DND-41 (cell line): ENCODE measurements at regions not wholly inside any gene's neighbourhood (a gene's known extent, or its start where the extent isn't known, plus 50 kb on each side); places are given as distances from the start of the nearest gene placed in this dataset.

Source experiments
- ATAC-seq: fragments of 200-7000 bp; cut with Tn5 transposase; 3 replicates; pipeline ENCODE4 v1.9.1; 2021; ENCODE audit warnings: low read depth; ENCODE audit not compliant: insufficient read depth
- DNase-seq: peaks from one replicate; pipeline ENCODE4 v3.0.0-alpha.2; 2020
- H2AFZ ChIP-seq: 2 replicates; pipeline ENCODE4 v1.6.0; 2012; ENCODE audit warnings: low read depth, low read length
- H3K27ac ChIP-seq: 2 replicates; pipeline ENCODE4 v1.5.1; 2012; ENCODE audit warnings: low read length, inconsistent platforms
- H3K27me3 ChIP-seq: fragments of 200-600 bp; sonication (generic); 2 replicates; pipeline ENCODE4 v1.6.0; 2012; ENCODE audit warnings: low read length, mild to moderate bottlenecking, inconsistent platforms; ENCODE audit not compliant: insufficient read depth, poor library complexity
- H3K36me3 ChIP-seq: 2 replicates; pipeline ENCODE4 v1.5.1; 2012; ENCODE audit warnings: low read length, inconsistent platforms; ENCODE audit not compliant: insufficient read depth
- H3K4me1 ChIP-seq: 2 replicates; pipeline ENCODE4 v1.5.1; 2012; ENCODE audit warnings: mild to moderate bottlenecking, low read length; ENCODE audit not compliant: insufficient read depth
- H3K4me2 ChIP-seq: 2 replicates; pipeline ENCODE4 v1.6.0; 2012; ENCODE audit warnings: mild to moderate bottlenecking, moderate library complexity, low read length, inconsistent platforms; ENCODE audit not compliant: insufficient read depth
- H3K4me3 ChIP-seq, 2 experiments: fragments of 200-600 bp in 1 of 2; shearing (Covaris generic) in 1 of 2; 2 replicates each; pipeline ENCODE4 v1.5.1; 2012 to 2016; ENCODE audit warnings: inconsistent platforms in 2 of 2, low read length in 2 of 2, mild to moderate bottlenecking in 2 of 2, low read depth in 1 of 2, moderate library complexity in 1 of 2
- H3K79me2 ChIP-seq: 2 replicates; pipeline ENCODE4 v1.6.0; 2012; ENCODE audit warnings: low read length, inconsistent platforms; ENCODE audit not compliant: insufficient read depth
- H3K9ac ChIP-seq: 2 replicates; pipeline ENCODE4 v1.6.0; 2012; ENCODE audit warnings: low read depth, mild to moderate bottlenecking, inconsistent platforms, low read length, moderate library complexity
- H3K9me3 ChIP-seq: 2 replicates; pipeline ENCODE4 v1.5.1; 2012; ENCODE audit warnings: low read length, moderate library complexity, mild to moderate bottlenecking, inconsistent platforms; ENCODE audit not compliant: insufficient read depth, severe bottlenecking
- H4K20me1 ChIP-seq: 2 replicates; pipeline ENCODE4 v1.6.0; 2012; ENCODE audit warnings: low read length; ENCODE audit not compliant: insufficient read depth
- CTCF ChIP-seq: IDR thresholded peaks from 2 replicates; pipeline ENCODE4 v1.5.1; 2012; ENCODE audit warnings: borderline replicate concordance, low read length, moderate library complexity, mild to moderate bottlenecking; ENCODE audit not compliant: poor library complexity, severe bottlenecking; ENCODE audit errors: extremely low read depth
- EZH2 ChIP-seq: IDR thresholded peaks from 3 replicates; pipeline ENCODE4 v1.6.1; 2012; ENCODE audit warnings: borderline replicate concordance, low read depth, mild to moderate bottlenecking, moderate library complexity, low read length, inconsistent platforms; ENCODE audit not compliant: severe bottlenecking

GRCh38 chr5:89229331-89230070 is 346.5 kb upstream of the MEF2C start:
- Histone ChIP-seq H3K9ac (no peak overlapping the region), H3K27ac (no peak overlapping the region), H2AFZ (no peak overlapping the region), H3K9me3 (peaks cover 13% of the 10 kb centered on the region), H3K27me3 (no peaks in the 10 kb centered on the region), H3K4me2 (no peak overlapping the region), H4K20me1 (no peaks in the 10 kb centered on the region), H3K79me2 (no peaks in the 10 kb centered on the region), H3K4me1 (no peaks in the 10 kb centered on the region), H3K36me3 (no peaks in the 10 kb centered on the region), H3K4me3 (no peak overlapping the region)
- DNase-seq (no peak), ATAC-seq (no peak)
- TF ChIP-seq CTCF: no peak
- no peak for TF ChIP-seq EZH2

GRCh38 chr5:89228355-89228754 is 345.4 kb upstream of the MEF2C start:
- peaks cover 13% of the 10 kb centered on the region for H3K9me3 ChIP-seq
- no peaks in the 10 kb centered on the region for H3K36me3 ChIP-seq
- DNase-seq: no peak
- H4K20me1 ChIP-seq: no peaks in the 10 kb centered on the region
- no peak overlapping the region for H3K4me3 ChIP-seq
- H3K4me2 ChIP-seq: no peak overlapping the region
- no peak for ATAC-seq
- no peak overlapping the region for H3K9ac ChIP-seq
- no peaks in the 10 kb centered on the region for H3K27me3 ChIP-seq
- H2AFZ ChIP-seq: no peak overlapping the region
- no peak for TF ChIP-seq EZH2
- no peak for TF ChIP-seq CTCF
- H3K79me2 ChIP-seq: no peaks in the 10 kb centered on the region
- no peak overlapping the region for H3K27ac ChIP-seq
- no peaks in the 10 kb centered on the region for H3K4me1 ChIP-seq

- no peak overlapping the region for H3K4me3 ChIP-seq
- no peaks in the 10 kb centered on the region for H3K79me2 ChIP-seq
- DNase-seq (no peak), ATAC-seq (no peak)
- H3K4me1 ChIP-seq: no peaks in the 10 kb centered on the region
- no peak overlapping the region for H2AFZ ChIP-seq
- no peaks in the 10 kb centered on the region for H3K9me3 ChIP-seq
- no peaks in the 10 kb centered on the region for H4K20me1 ChIP-seq
- no peak overlapping the region for H3K4me2 ChIP-seq
- TF ChIP-seq EZH2 (no peak), CTCF (no peak)
- H3K27me3 ChIP-seq: no peaks in the 10 kb centered on the region
- H3K9ac ChIP-seq: no peak overlapping the region
- H3K27ac ChIP-seq: no peak overlapping the region
- H3K36me3 ChIP-seq: no peaks in the 10 kb centered on the region
These were observed 335.4 kb upstream of the MEF2C start for GRCh38 chr5:89218364-89218763.

GRCh38 chr5:89216606-89217005 is 333.6 kb upstream of the MEF2C start:
- Histone ChIP-seq H3K27me3 (no peaks in the 10 kb centered on the region), H3K4me1 (no peaks in the 10 kb centered on the region), H3K36me3 (no peaks in the 10 kb centered on the region), H4K20me1 (no peaks in the 10 kb centered on the region), H3K4me2 (no peak overlapping the region), H3K9me3 (no peaks in the 10 kb centered on the region), H3K4me3 (no peak overlapping the region), H3K79me2 (no peaks in the 10 kb centered on the region), H3K27ac (no peak overlapping the region), H3K9ac (no peak overlapping the region), H2AFZ (no peak overlapping the region)
- TF ChIP-seq EZH2: no peak
- TF ChIP-seq CTCF: no peak
- no peak for ATAC-seq
- DNase-seq: no peak
